Neuronal stem cell (in vitro differentiated cells): ENCODE measurements at regions not wholly inside any gene's neighbourhood (a gene's known extent, or its start where the extent isn't known, plus 50 kb on each side); places are given as distances from the start of the nearest gene placed in this dataset.
"Not testable (repeated sequence)": the region's sequence is repeated elsewhere in the genome, so short reads cannot be mapped to it uniquely, and the experiment has no call there.

Experiments used
- DNase-seq: peaks from one replicate; pipeline ENCODE4 v3.0.0-alpha.2; 2013; ENCODE audit warnings: low spot score
- H2AFZ ChIP-seq: one replicate; pipeline ENCODE4 v1.6.1; 2013; ENCODE audit warnings: mild to moderate bottlenecking, low read length, inconsistent platforms
- H2AK5ac ChIP-seq: 2 replicates; pipeline ENCODE4 v1.6.1; 2013; ENCODE audit warnings: low read depth, mild to moderate bottlenecking, inconsistent platforms, low read length, moderate library complexity, mixed read lengths
- H2BK120ac ChIP-seq: 2 replicates; pipeline ENCODE4 v1.6.1; 2013; ENCODE audit warnings: low read depth, mild to moderate bottlenecking, inconsistent platforms, low read length, moderate library complexity, mixed read lengths
- H2BK12ac ChIP-seq: one replicate; pipeline ENCODE4 v1.6.1; 2013; ENCODE audit warnings: low read length, inconsistent platforms
- H2BK15ac ChIP-seq: 2 replicates; pipeline ENCODE4 v1.6.1; 2013; ENCODE audit warnings: mild to moderate bottlenecking, low read length, inconsistent platforms, mixed read lengths
- H2BK5ac ChIP-seq: one replicate; pipeline ENCODE4 v1.6.1; 2013; ENCODE audit warnings: inconsistent platforms, mild to moderate bottlenecking, low read length, moderate library complexity
- H3K14ac ChIP-seq: one replicate; pipeline ENCODE4 v1.6.1; 2013; ENCODE audit warnings: low read length, inconsistent platforms
- H3K18ac ChIP-seq: 2 replicates; pipeline ENCODE4 v1.6.1; 2013; ENCODE audit warnings: low read length, inconsistent platforms
- H3K23ac ChIP-seq: 2 replicates; pipeline ENCODE4 v1.6.1; 2013; ENCODE audit warnings: low read depth, mild to moderate bottlenecking, mixed read lengths, low read length, inconsistent platforms; ENCODE audit not compliant: poor library complexity
- H3K27ac ChIP-seq: replicated peaks from 3 replicates; pipeline ENCODE4 v1.5.1; 2013; ENCODE audit warnings: low read length, inconsistent platforms
- H3K27me3 ChIP-seq, 3 experiments: 2 replicates each; pipeline ENCODE4 v1.6.1; 2013; ENCODE audit warnings: low read length in 3 of 3, mild to moderate bottlenecking in 2 of 3, inconsistent platforms in 1 of 3, low read depth in 1 of 3, mixed read lengths in 1 of 3, moderate library complexity in 1 of 3; ENCODE audit not compliant: control insufficient read depth in 3 of 3, insufficient read depth in 3 of 3
- H3K36me3 ChIP-seq, 2 donors: replicated peaks in 1 of 2; 2 replicates each; pipeline ENCODE4 v1.6.1; 2013; ENCODE audit warnings: low read length in 2 of 2; ENCODE audit not compliant: control insufficient read depth in 2 of 2, insufficient read depth in 2 of 2
- H3K4ac ChIP-seq: 2 replicates; pipeline ENCODE4 v1.6.1; 2013; ENCODE audit warnings: inconsistent platforms, mild to moderate bottlenecking, low read length, moderate library complexity
- H3K4me1 ChIP-seq, 2 donors: 1 replicate in 1 of 2; 2 replicates in 1 of 2; pipeline ENCODE4 v1.6.1; 2013; ENCODE audit warnings: low read length in 2 of 2, low read depth in 1 of 2; ENCODE audit not compliant: control insufficient read depth in 2 of 2, insufficient read depth in 1 of 2
- H3K4me2 ChIP-seq: one replicate; pipeline ENCODE4 v1.6.1; 2013; ENCODE audit warnings: mild to moderate bottlenecking, low read length, inconsistent platforms; ENCODE audit not compliant: insufficient read depth, poor library complexity, severe bottlenecking
- H3K4me3 ChIP-seq, 2 donors: 2 replicates each; pipeline ENCODE4 v1.5.1; 2013; ENCODE audit warnings: low read length in 2 of 2, mild to moderate bottlenecking in 2 of 2, inconsistent platforms in 1 of 2, moderate library complexity in 1 of 2
- H3K79me1 ChIP-seq: one replicate; pipeline ENCODE4 v1.6.1; 2013; ENCODE audit warnings: low read depth, mild to moderate bottlenecking, inconsistent platforms, low read length, moderate library complexity
- H3K9ac ChIP-seq: one replicate; pipeline ENCODE4 v1.6.1; 2013; ENCODE audit warnings: mild to moderate bottlenecking, low read depth, low read length, inconsistent platforms; ENCODE audit not compliant: poor library complexity
- H3K9me3 ChIP-seq, 2 donors: replicated peaks in 1 of 2; 2 replicates each; pipeline versions ENCODE3 to v1.6.1; 2013; ENCODE audit warnings: low read length in 2 of 2, mild to moderate bottlenecking in 2 of 2, inconsistent platforms in 1 of 2, low read depth in 1 of 2, mixed read lengths in 1 of 2, moderate library complexity in 1 of 2; ENCODE audit not compliant: control insufficient read depth in 2 of 2, insufficient read depth in 1 of 2
- H4K8ac ChIP-seq: one replicate; pipeline ENCODE4 v1.6.1; 2013; ENCODE audit warnings: low read depth, mild to moderate bottlenecking, inconsistent platforms, low read length, moderate library complexity
- H4K91ac ChIP-seq: one replicate; pipeline ENCODE4 v1.6.1; 2013; ENCODE audit warnings: low read length, low read depth, mild to moderate bottlenecking, inconsistent platforms; ENCODE audit not compliant: poor library complexity
- WGBS, 2 donors: extraction: QIAGEN DNeasy Blood & Tissue Kit; methylation state at CpG; one replicate each; pipeline ENCODE4 v1.1.7; 2013; ENCODE audit warnings: missing lambda C conversion rate in 2 of 2, mixed read lengths in 1 of 2; ENCODE audit not compliant: insufficient read length in 2 of 2, insufficient replicate concordance in 1 of 2; ENCODE audit errors: extremely low coverage in 2 of 2; 5-methylcytosine and 5-hydroxymethylcytosine counted together

DNA sequence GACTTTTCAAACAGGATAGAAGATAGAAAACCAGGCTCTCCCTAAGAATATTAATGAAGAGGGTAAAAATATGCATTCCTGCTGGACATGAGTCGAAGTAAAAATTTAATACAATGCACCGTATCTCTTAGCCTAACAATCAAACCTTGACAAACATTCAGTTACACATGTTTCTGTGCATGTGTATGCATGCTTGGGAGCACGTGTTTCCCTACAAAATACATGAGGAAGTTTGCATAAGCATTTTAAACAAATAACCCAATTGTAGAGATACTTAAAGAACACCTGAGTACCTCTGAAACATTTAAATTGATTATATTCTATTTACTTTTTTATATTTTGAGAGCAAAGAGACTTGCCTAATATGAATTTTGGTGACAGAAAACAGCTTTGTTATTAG lies 1763.7 kb upstream of the SEL1L start:
- Histone ChIP-seq H3K9ac (no peak overlapping the region), H3K4me3 (no peak overlapping the region), H3K36me3 (no peaks in the 10 kb centered on the region), H2BK15ac (no peak overlapping the region), H4K91ac (no peak overlapping the region), H2AK5ac (no peak overlapping the region), H3K27ac (no peak overlapping the region), H2BK5ac (no peak overlapping the region), H3K23ac (no peak overlapping the region), H3K79me1 (no peaks in the 10 kb centered on the region), H3K9me3 (no peaks in the 10 kb centered on the region), H3K4me1 (no peaks in the 10 kb centered on the region), H3K14ac (no peak overlapping the region), H4K8ac (no peak overlapping the region), H2BK12ac (no peak overlapping the region), H3K4ac (no peak overlapping the region), H2AFZ (no peak overlapping the region), H3K27me3 (no peaks in the 10 kb centered on the region), H3K4me2 (no peak overlapping the region), H2BK120ac (no peak overlapping the region), H3K18ac (no peak overlapping the region)
- no peak for DNase-seq
- no CpG with 5 or more reads among the region's 3 CpGs for WGBS, 2 donors

DNA sequence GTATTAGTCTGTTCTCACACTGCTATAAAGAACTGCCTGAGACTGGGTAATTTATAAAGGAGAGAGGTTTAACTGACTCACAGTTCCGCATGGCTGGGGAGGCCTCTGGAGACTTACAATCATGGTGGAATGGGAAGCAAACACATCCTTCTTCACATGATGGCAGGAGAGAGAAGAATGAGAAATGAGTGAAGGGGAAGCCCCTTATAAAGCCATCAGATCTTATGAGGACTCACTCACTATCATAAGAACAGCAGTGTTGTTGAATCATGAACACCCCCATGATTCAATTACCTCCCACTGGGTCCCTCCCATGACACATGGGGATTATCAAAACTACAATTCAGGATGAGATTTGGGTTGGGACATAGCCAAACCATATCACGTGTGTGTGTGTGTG lies 1764.4 kb upstream of the SEL1L start:
- H4K8ac ChIP-seq: not testable (repeated sequence)
- no CpG with 5 or more reads among the region's 2 CpGs for WGBS, 2 donors

DNA sequence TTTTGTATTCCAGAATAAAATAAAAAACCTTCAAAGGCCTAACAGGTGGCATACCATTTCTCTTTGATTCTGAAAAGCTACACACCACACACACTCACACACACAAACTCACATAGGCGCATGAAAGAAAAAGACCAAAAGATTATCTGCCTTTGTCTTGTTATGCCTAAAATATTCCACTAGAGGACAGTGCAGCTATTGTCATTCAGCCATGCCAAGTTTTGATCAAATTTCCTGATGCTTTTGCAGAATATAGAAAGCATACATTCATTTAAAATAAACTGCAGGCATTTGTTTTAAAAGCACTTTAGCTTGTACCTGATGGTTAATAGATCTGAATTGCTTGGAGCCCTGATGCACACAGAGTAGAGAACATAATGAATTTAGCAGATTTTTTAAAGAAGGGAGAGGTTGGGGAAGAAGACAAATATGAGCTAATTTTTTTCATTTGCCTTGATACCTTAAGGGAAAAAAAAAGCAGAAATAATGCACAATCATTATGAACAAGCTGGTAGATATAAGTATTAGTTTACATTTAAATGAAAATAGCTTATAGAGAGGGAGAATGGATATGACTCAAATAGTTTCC lies 1766.9 kb upstream of the SEL1L start:
- Histone ChIP-seq H2BK120ac (no peak overlapping the region), H2BK5ac (no peak overlapping the region), H3K9ac (no peak overlapping the region), H3K27me3 (no peaks in the 10 kb centered on the region), H3K9me3 (no peaks in the 10 kb centered on the region), H3K4me2 (no peak overlapping the region), H2BK15ac (no peak overlapping the region), H4K8ac (no peak overlapping the region), H3K4ac (no peak overlapping the region), H3K4me1 (no peaks in the 10 kb centered on the region), H2BK12ac (no peak overlapping the region), H3K36me3 (no peaks in the 10 kb centered on the region), H3K23ac (no peak overlapping the region), H3K18ac (no peak overlapping the region), H4K91ac (no peak overlapping the region), H3K79me1 (no peaks in the 10 kb centered on the region), H3K4me3 (no peak overlapping the region), H2AFZ (no peak overlapping the region), H3K27ac (no peak overlapping the region), H3K14ac (no peak overlapping the region), H2AK5ac (no peak overlapping the region)
- WGBS, 2 donors: no CpG with 5 or more reads among the region's 1 CpG
- DNase-seq: peak; percentile 31

More for the DNA sequence above, 1764.4 kb upstream of the SEL1L start:
- H3K9me3 ChIP-seq, H4K91ac ChIP-seq, H3K9ac ChIP-seq, H2BK5ac ChIP-seq, H3K23ac ChIP-seq, H2BK12ac ChIP-seq, H2AK5ac ChIP-seq, H2BK120ac ChIP-seq, H3K27ac ChIP-seq, H3K4me2 ChIP-seq, H3K4me3 ChIP-seq, H3K36me3 ChIP-seq, H3K18ac ChIP-seq, H3K79me1 ChIP-seq, H3K4ac ChIP-seq, H2BK15ac ChIP-seq, H2AFZ ChIP-seq, DNase-seq, H3K27me3 ChIP-seq, H3K4me1 ChIP-seq, H3K14ac ChIP-seq: not testable (repeated sequence)

DNA sequence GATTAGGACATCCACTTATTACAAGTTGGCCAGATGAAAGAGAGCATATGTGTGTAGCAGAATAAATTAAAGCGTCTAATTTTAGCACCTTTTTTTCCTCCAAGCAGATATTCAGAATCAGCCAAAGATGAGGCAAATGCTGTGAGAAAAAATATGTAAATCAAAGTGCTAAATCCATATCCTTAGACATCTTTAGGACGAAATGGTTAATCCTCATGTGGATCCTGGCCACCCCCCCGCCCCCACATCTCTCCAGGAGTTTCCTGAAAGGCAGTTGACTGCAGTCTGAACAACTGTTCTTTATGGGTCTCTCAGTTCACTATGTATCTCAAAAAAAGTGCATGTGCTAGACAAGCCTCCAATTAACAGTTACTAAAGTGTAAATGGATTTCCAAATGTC lies 1768.1 kb upstream of the SEL1L start:
- Histone ChIP-seq H2BK15ac (no peak overlapping the region), H3K4ac (no peak overlapping the region), H2BK12ac (no peak overlapping the region), H3K23ac (no peak overlapping the region), H2BK5ac (no peak overlapping the region), H2BK120ac (no peak overlapping the region), H3K9me3 (no peaks in the 10 kb centered on the region), H3K36me3 (no peaks in the 10 kb centered on the region), H3K4me3 (no peak overlapping the region), H3K27ac (no peak overlapping the region), H3K79me1 (no peaks in the 10 kb centered on the region), H3K4me1 (no peaks in the 10 kb centered on the region), H4K91ac (no peak overlapping the region), H2AFZ (no peak overlapping the region), H3K14ac (no peak overlapping the region), H3K9ac (no peak overlapping the region), H3K27me3 (no peaks in the 10 kb centered on the region), H3K18ac (no peak overlapping the region), H2AK5ac (no peak overlapping the region), H3K4me2 (no peak overlapping the region), H4K8ac (no peak overlapping the region)
- no CpG with 5 or more reads among the region's 3 CpGs for WGBS, 2 donors
- no peak for DNase-seq
